ENCODE measurements at regions not wholly inside any gene's neighbourhood (a gene's known extent, or its start where the extent isn't known, plus 50 kb on each side); places are given as distances from the start of the nearest gene placed in this dataset.
A peak's percentile ranks its signal among the peaks of the same experiment; 100 is the strongest.

DNA sequence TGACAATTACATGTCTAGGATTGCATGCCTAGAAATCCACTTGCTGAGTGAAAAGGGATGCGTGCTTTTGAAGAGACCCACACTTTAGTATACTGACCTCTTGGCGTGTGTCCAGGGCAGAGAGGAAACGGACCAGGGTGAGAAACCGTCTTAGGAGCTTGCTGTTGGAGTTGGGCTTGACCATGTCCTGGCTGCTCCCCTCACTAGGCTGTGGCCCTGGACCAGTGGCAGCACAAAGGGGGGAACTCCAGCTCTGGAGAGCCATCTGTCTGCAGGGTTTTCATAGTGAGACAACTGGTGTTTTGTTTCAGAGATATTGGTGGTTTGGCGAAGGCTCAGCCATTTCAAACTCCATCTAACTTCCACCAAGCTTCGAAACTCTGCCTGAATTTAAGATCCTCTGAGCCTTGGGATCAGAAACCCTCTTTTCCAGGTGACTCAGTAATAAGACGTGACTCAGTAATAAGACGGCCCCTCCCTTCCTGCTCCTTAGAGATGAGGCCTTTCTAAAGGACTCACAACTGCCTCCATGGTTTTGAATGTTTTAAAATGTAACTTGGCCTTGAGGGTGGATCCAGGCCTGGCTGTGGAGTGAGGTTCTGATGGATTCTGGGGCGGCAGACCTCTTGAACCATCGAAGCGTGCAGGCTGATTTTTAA is 165.8 kb downstream of the MELK start:
- TF ChIP-seq, protein P1, sequence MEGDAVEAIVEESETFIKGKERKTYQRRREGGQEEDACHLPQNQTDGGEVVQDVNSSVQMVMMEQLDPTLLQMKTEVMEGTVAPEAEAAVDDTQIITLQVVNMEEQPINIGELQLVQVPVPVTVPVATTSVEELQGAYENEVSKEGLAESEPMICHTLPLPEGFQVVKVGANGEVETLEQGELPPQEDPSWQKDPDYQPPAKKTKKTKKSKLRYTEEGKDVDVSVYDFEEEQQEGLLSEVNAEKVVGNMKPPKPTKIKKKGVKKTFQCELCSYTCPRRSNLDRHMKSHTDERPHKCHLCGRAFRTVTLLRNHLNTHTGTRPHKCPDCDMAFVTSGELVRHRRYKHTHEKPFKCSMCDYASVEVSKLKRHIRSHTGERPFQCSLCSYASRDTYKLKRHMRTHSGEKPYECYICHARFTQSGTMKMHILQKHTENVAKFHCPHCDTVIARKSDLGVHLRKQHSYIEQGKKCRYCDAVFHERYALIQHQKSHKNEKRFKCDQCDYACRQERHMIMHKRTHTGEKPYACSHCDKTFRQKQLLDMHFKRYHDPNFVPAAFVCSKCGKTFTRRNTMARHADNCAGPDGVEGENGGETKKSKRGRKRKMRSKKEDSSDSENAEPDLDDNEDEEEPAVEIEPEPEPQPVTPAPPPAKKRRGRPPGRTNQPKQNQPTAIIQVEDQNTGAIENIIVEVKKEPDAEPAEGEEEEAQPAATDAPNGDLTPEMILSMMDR (IDR thresholded peaks at IDR 0.05; ENCODE audit: low read length, missing control alignments): no peak

DNA sequence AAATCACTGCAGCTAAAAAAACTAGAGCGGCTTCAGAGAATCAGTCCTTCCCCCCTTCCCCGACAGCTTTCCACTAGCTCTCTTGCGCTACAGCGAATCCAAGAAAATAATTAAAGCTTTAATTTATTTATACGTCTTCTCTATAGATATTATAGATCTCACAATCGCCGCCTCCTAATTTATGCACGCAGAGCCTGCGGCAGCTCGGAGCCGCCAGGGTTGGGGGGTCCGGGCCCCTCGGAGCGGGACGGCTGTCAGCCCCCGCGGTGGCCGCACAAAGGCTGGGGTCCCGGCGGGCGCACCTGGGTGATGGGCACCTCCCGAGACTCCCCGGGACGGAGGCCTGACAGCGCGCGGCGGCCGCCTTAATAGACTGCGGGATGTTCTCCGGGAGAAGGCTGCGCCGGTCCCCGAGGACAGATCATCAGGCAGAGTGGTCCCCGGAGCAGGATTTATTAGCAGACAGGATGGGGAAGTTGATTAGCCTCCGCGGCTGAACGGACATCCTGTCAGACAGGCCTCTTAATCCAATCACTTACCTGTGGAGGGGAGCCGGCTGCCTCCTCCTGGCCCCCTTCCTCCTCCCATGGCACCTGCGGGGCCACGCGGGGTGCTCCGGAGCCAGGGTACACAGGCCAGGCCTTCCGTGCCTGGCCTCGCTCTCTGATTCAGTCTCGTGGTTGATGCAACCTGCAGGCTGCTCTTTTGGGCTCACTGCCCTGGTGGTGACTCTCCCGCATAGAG is 166.8 kb downstream of the MELK start:
- TF ChIP-seq, protein P1 (IDR thresholded peaks at IDR 0.05; ENCODE audit: low read length, missing control alignments): no peak
- peak overlapping the region; percentile 7 for H3K4me3 ChIP-seq (replicated peaks; ENCODE audit: low read depth, low read length)
- no peak for DNase-seq (ENCODE audit: low read depth)

More for the DNA sequence above, 165.8 kb downstream of the MELK start:
- peak; percentile 53 for DNase-seq (ENCODE audit: low read depth)
- no peak overlapping the region for H3K4me3 ChIP-seq (replicated peaks; ENCODE audit: low read depth, low read length)

DNA sequence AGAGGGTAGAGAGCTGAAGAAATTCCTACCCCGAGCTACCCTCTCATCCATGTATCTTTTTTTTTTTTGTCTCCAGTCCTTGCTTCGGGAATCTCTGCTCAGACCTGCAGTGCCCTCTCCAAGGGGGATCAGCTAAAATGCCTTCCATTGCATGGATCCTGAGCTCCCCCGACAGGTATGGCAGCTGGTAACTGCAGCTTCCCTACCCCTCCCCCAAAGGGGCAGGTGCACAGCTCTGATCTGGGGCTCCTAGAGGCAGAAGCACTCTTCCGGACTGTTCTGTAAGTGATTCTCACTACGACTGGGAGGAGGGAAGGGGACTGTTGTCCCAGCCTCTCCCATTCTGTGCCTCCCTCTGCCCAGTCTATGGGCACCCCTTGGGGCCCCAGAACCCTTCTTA is 169.6 kb downstream of the MELK start:
- DNase-seq (ENCODE audit: low read depth): no peak
- no peak overlapping the region for H3K4me3 ChIP-seq (replicated peaks; ENCODE audit: low read depth, low read length)
- TF ChIP-seq, protein P1 (IDR thresholded peaks at IDR 0.05; ENCODE audit: low read length, missing control alignments): no peak

DNA sequence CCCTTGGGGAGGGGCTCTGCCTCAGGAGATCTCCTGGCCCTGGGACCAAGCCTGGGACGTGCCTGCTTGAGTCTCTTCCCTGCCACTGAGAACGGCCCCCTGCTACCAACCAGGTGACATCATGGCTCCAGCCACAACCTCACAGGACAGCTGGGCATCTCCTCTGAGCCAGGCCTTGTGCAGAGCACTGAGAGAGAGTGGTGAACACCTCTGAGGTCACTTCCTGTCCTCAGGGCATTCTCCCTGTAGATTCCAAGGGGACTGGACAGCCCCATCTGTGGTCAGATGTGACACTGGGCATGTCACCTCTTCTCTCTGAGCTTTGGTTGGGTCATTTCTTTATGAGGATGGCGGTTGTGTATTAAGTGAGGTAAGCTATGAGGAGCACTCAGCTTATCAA is 172.0 kb downstream of the MELK start:
- no peak for DNase-seq (ENCODE audit: low read depth)
- TF ChIP-seq, protein P1 (IDR thresholded peaks at IDR 0.05; ENCODE audit: low read length, missing control alignments): no peak
- H3K4me3 ChIP-seq (replicated peaks; ENCODE audit: low read depth, low read length): no peak overlapping the region

DNA sequence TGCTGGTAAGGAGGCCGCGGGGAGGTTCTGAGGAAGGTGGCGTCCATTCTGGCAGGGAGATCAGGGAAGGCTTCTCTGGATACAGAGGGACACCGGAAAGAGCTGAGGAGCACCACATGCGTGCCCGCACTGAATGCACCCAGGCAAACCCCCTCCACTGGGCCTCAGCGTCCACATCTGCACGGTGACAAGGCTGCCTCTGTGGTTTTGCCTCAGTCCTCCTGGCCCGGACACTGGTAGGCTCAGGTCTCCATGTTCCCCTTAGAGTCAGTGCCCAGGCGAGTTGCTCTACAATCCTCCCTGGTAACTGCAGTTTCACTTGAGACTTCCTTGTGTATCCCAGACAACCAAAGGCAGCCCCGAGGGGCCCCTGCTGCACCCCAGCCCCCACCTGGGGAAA is 173.3 kb downstream of the MELK start:
- H3K4me3 ChIP-seq (replicated peaks; ENCODE audit: low read depth, low read length): no peak overlapping the region
- DNase-seq (ENCODE audit: low read depth): no peak
- TF ChIP-seq, protein P1 (IDR thresholded peaks at IDR 0.05; ENCODE audit: low read length, missing control alignments): no peak

DNA sequence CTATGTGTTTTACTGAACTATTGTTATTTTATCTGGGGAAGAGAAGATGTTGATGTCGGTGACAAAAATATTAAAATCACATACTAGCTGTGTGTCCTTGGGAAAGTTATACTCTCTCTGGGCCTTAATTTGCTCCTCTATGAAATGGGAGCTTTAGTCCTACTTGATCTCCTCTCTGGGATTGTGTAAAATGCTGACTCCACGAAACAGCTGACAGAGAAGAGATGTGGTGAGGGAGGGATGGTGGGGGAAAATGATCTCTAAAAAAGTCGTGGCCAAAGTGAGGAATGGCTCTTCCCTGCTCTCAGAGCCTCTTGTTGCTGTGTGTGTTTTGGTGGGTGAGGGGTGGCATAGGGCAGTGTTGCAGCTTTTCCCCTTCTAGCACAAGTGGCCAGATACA is 173.7 kb downstream of the MELK start:
- no peak overlapping the region for H3K4me3 ChIP-seq (replicated peaks; ENCODE audit: low read depth, low read length)
- no peak for DNase-seq (ENCODE audit: low read depth)
- TF ChIP-seq, protein P1 (IDR thresholded peaks at IDR 0.05; ENCODE audit: low read length, missing control alignments): no peak

Measured in fibroblast of pulmonary artery (primary cell).